HUES6 (cell line): ENCODE measurements at regions not wholly inside any gene's neighbourhood (a gene's known extent, or its start where the extent isn't known, plus 50 kb on each side); places are given as distances from the start of the nearest gene placed in this dataset.

Experiments
- H3K27ac ChIP-seq: 2 replicates; pipeline ENCODE4 v1.7.0; 2013; ENCODE audit warnings: low read depth, mild to moderate bottlenecking, low read length, inconsistent platforms
- H3K27me3 ChIP-seq: 2 replicates; pipeline ENCODE4 v1.6.1; 2013; ENCODE audit warnings: low read length; ENCODE audit not compliant: control insufficient read depth, insufficient read depth
- H3K36me3 ChIP-seq: 2 replicates; pipeline ENCODE4 v1.6.1; 2013; ENCODE audit warnings: low read length; ENCODE audit not compliant: control insufficient read depth, insufficient read depth
- H3K4me1 ChIP-seq: 2 replicates; pipeline ENCODE4 v1.6.1; 2013; ENCODE audit warnings: low read length; ENCODE audit not compliant: control insufficient read depth, insufficient read depth
- H3K4me3 ChIP-seq: 2 replicates; pipeline ENCODE4 v1.5.1; 2013; ENCODE audit warnings: low read depth, low read length
- H3K9ac ChIP-seq: one replicate; pipeline ENCODE4 v1.6.1; 2013; ENCODE audit warnings: mild to moderate bottlenecking, low read length
- H3K9me3 ChIP-seq: 2 replicates; pipeline ENCODE4 v1.6.1; 2013; ENCODE audit warnings: low read depth, low read length; ENCODE audit not compliant: control insufficient read depth, insufficient read depth

GRCh38 chr12:25730489-25731349, 177.6 kb upstream of the LMNTD1 start:
- H3K27me3 ChIP-seq, result no peaks in the 10 kb centered on the region
- H3K27ac ChIP-seq, result no peak overlapping the region
- H3K4me3 ChIP-seq, result no peak overlapping the region
- H3K4me1 ChIP-seq, result peaks cover 11% of the 10 kb centered on the region
- H3K36me3 ChIP-seq, result no peaks in the 10 kb centered on the region
- peaks cover 2% of the 10 kb centered on the region; the same call in 1 of the 2 replicates for H3K9me3 ChIP-seq
- no peak overlapping the region for H3K9ac ChIP-seq

- no peak overlapping the region for H3K27ac ChIP-seq
- peaks cover 11% of the 10 kb centered on the region for H3K4me1 ChIP-seq
- H3K4me3 ChIP-seq, result no peak overlapping the region
- no peaks in the 10 kb centered on the region for H3K27me3 ChIP-seq
- no peaks in the 10 kb centered on the region for H3K36me3 ChIP-seq
- peaks cover 11% of the 10 kb centered on the region for H3K9me3 ChIP-seq
- no peak overlapping the region for H3K9ac ChIP-seq
Observed at GRCh38 chr12:25733541-25733940, 180.5 kb upstream of the LMNTD1 start.

GRCh38 chr12:25734529-25735180, 181.6 kb upstream of the LMNTD1 start:
- H3K36me3 ChIP-seq, result no peaks in the 10 kb centered on the region
- no peaks in the 10 kb centered on the region for H3K27me3 ChIP-seq
- no peak overlapping the region for H3K9ac ChIP-seq
- H3K27ac ChIP-seq, result no peak overlapping the region
- H3K9me3 ChIP-seq, result peaks cover 13% of the 10 kb centered on the region
- H3K4me1 ChIP-seq, result peaks cover 11% of the 10 kb centered on the region
- no peak overlapping the region for H3K4me3 ChIP-seq

DNA sequence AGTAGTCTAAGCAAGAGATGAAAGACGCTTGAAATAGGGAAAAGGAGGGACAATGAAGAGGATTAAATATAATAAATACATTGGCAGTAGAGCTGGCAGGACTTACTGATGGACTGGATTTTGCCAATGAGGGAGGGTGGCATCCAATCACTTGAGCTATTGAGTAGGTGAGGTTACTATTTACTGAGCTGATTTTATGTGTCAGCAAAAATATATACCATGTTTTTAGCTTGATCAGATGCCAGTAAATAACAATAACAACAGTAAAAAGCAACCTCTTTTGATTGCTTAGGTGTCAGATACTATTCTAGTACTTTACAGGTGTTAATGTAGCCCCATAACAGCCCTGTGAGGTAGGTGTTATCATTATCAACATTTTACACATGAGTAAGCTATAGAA, 187.5 kb upstream of the LMNTD1 start:
- Histone ChIP-seq H3K36me3 (no peaks in the 10 kb centered on the region), H3K9ac (no peak overlapping the region), H3K4me3 (no peak overlapping the region), H3K4me1 (peaks cover 7% of the 10 kb centered on the region), H3K27me3 (no peaks in the 10 kb centered on the region), H3K9me3 (peaks cover 12% of the 10 kb centered on the region), H3K27ac (no peak overlapping the region)

DNA sequence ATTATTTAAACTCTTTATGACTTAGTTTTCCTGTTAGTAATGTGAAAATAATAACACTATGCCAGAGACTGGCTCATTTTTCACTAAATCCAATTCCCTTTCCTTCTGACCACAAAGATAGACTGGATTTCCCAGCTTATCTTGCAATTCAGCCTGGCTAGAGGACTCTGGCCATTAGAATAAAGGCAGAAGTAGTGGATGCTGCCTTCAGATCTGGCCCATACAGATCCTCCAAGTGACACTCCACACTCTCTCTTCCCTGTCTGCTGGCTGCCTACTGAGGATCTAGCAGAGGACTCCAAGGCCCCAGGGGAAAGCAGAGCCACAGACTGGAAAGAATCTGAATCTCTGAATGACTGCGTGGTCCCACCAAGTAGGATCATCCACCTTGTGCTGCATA, 188.8 kb upstream of the LMNTD1 start:
- H3K9ac ChIP-seq, result no peak overlapping the region

DNA sequence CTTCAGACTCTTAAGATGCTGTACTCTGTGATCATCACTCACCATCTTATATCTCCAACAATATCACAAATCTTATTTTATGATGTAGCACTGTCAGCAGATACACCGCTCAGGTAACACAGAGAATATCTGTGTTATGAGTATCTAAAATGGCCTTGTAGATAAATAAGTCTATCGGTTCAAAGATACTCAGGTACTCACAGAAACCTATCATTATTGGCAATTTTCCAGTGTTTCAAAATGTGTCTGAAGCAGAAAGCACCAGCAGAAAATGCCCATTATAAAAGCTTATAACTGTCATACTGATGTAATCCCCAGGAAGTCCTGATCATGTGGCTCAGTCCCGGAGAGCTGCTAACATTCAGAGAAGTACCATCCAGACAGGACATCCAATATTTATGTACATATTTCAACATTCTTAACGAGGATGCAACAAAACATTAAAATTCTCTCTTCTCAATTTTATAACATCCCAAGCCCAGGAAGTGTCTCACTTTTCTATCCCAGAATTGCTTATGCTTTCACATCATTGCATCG, 190.7 kb upstream of the LMNTD1 start:
- no peak overlapping the region for H3K4me3 ChIP-seq
- peaks cover under 1% of the 10 kb centered on the region for H3K9me3 ChIP-seq
- peaks cover 7% of the 10 kb centered on the region for H3K4me1 ChIP-seq
- H3K27ac ChIP-seq, result no peak overlapping the region
- no peaks in the 10 kb centered on the region for H3K36me3 ChIP-seq
- H3K9ac ChIP-seq, result no peak overlapping the region
- no peaks in the 10 kb centered on the region for H3K27me3 ChIP-seq

More for the DNA sequence above, 188.8 kb upstream of the LMNTD1 start:
- Histone ChIP-seq H3K4me3 (no peak overlapping the region), H3K9me3 (peaks cover 12% of the 10 kb centered on the region), H3K27ac (no peak overlapping the region), H3K4me1 (peaks cover 7% of the 10 kb centered on the region), H3K36me3 (no peaks in the 10 kb centered on the region), H3K27me3 (no peaks in the 10 kb centered on the region)

GRCh38 chr12:25744313-25744712, 191.2 kb upstream of the LMNTD1 start:
- no peak overlapping the region for H3K9ac ChIP-seq
- no peaks in the 10 kb centered on the region for H3K9me3 ChIP-seq
- no peak overlapping the region; the same call in 1 of the 2 replicates for H3K27ac ChIP-seq
- no peak overlapping the region for H3K4me3 ChIP-seq
- no peaks in the 10 kb centered on the region for H3K27me3 ChIP-seq
- H3K4me1 ChIP-seq, result peaks cover 7% of the 10 kb centered on the region
- no peaks in the 10 kb centered on the region for H3K36me3 ChIP-seq

GRCh38 chr12:25745281-25745680, 192.2 kb upstream of the LMNTD1 start:
- Histone ChIP-seq H3K27ac (no peak overlapping the region), H3K9me3 (no peaks in the 10 kb centered on the region), H3K9ac (no peak overlapping the region), H3K4me3 (no peak overlapping the region), H3K36me3 (no peaks in the 10 kb centered on the region), H3K4me1 (peaks cover 7% of the 10 kb centered on the region), H3K27me3 (no peaks in the 10 kb centered on the region)

- Histone ChIP-seq H3K9ac (no peak overlapping the region), H3K27me3 (no peaks in the 10 kb centered on the region), H3K36me3 (no peaks in the 10 kb centered on the region), H3K9me3 (no peaks in the 10 kb centered on the region), H3K27ac (no peak overlapping the region), H3K4me1 (peaks cover 7% of the 10 kb centered on the region), H3K4me3 (no peak overlapping the region)
Observed at GRCh38 chr12:25746131-25746530, 193.0 kb upstream of the LMNTD1 start.

GRCh38 chr12:25752710-25753309, 199.7 kb upstream of the LMNTD1 start:
- H3K4me1 ChIP-seq, result peaks cover 7% of the 10 kb centered on the region; the same call in 1 of the 2 replicates
- H3K9me3 ChIP-seq, result no peaks in the 10 kb centered on the region
- H3K27me3 ChIP-seq, result no peaks in the 10 kb centered on the region
- no peak overlapping the region for H3K4me3 ChIP-seq
- H3K9ac ChIP-seq, result no peak overlapping the region
- H3K36me3 ChIP-seq, result no peaks in the 10 kb centered on the region
- no peak overlapping the region for H3K27ac ChIP-seq
